ENCODE measurements at regions not wholly inside any gene's neighbourhood (a gene's known extent, or its start where the extent isn't known, plus 50 kb on each side); places are given as distances from the start of the nearest gene placed in this dataset.
"Not testable (repeated sequence)": the region's sequence is repeated elsewhere in the genome, so short reads cannot be mapped to it uniquely, and the experiment has no call there.

DNA sequence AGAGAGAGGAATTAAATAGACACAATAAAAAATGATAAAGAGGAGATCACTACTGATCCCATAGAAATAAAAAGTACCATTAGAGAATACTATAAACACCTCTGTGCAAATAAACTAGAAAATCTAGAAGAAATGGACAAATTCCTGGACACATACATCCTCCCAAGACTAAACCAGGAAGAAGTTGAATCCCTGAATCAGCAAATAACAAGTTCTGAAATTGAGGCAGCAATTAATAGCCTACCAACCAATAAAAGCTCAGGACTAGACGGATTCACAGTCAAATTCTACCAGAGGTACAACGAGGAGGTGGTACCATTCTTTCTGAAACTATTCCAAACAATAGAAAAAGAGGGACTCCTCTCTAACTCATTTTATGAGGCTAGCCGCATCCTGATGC, 862.7 kb upstream of the NRXN1 start:
- DNase-seq (ENCODE audit: low spot score) = not testable (repeated sequence)

DNA sequence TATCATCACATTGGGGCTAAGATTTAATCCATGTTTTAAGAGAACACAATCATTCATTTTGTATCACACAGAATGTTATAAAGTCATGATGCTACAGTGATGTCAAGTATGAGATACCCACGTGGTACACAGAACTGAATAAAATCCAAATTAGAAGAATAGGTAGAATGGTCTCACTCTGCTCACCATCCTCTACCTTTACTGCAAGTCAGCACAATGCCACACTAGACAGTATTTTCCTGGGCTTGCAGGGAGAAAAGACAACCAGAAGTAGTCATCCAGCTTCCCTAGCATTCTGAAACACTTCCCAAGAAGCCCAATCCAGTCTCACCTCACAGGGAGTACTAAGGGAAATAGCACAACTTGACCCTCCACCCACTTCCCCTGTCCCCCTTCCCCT, 856.2 kb upstream of the NRXN1 start:
- no peak for DNase-seq (ENCODE audit: low spot score)

DNA sequence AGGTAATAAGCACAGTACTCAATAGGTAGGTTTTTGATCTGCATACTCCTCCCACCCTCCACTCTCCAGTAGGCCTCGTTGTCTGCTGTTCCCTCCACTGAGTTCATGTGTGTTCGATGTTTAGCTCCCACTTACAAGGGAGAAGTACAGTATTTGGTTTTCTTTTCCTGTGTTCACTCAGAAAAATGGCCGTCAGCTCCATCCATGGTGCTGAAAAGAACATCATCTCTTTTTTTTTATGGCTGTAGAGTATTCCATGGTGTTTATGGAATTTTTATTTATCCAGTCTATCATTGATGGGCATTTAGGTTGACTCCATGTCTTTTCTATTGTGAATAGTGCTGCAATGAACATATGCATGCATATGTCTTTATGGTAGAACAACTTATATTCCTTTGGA, 849.7 kb upstream of the NRXN1 start:
- DNase-seq (ENCODE audit: low spot score) = no peak

DNA sequence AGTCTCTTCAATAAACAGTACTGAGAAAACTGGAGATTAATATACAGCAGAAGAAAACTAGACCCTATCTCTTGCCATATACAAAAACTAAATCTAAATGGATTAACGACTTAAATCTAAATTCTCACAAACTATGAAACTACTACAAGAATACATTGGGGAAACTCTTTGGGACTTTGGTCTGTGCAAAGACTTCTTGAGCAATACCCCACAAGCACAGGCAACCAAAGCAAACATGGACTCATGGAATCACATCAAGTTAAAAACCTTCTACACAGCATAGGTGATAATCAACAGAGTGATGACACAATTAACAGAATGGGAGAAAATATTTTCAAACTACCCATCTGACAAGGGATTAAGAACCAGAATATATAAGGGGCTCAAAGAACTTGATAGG, 848.2 kb upstream of the NRXN1 start:
- no peak for DNase-seq (ENCODE audit: low spot score)

DNA sequence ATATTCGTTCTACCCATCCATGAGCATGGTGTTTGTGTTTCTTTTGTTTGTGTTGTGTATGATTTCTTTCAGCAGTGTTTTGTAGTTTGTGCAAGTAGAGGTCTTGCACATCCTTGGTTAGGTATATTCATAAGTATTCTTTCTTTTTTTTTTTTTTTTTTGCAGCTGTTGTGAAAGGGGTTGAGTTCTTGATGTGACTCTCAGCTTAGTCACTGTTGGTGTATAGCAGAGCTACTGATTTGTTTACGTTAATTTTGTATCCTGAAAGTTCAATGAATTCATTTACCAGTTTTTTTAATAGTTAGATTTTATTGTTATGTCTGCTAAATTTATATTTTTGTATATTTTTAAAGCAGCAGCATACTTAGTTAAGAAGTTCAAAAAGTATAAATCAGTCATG, 834.4 kb upstream of the NRXN1 start:
- no peak for DNase-seq (ENCODE audit: low spot score)

DNA sequence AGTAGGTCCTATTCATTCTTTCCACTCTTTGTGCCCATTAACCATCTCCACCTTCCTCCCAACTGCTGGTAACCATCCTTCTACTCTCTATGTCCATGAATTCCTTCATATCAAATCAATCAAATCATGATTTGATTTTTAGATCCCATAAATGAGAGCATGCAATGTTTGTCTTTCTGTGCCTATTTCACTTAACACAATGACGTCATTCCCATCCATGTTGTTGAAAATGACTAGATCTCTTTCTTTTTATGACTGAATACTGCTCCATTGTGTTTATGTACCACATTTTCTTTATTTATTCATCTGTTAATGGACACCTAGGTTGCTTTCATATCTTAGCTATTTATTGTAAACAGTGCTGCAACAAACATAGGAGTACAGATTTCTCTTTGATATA, 827.3 kb upstream of the NRXN1 start:
- no peak for DNase-seq (ENCODE audit: low spot score)

DNA sequence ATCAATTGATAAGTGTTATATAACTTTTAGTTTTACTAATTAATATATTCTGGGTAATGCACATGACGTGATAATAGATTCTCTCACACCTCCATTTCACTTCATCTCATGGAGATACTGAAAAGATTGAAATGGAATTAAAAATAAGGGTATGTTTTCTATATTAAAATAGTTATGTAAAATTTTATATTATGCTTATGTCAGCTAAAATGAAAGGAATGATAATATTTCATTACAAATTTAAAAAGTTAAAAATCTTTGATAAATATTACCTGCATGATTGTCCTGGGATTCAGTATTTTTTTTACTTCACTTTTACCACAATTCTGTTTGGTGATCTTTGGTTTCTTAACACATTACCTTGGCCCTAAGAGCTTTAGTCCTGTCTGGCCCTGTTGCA, 823.8 kb upstream of the NRXN1 start:
- DNase-seq (ENCODE audit: low spot score) = no peak

DNA sequence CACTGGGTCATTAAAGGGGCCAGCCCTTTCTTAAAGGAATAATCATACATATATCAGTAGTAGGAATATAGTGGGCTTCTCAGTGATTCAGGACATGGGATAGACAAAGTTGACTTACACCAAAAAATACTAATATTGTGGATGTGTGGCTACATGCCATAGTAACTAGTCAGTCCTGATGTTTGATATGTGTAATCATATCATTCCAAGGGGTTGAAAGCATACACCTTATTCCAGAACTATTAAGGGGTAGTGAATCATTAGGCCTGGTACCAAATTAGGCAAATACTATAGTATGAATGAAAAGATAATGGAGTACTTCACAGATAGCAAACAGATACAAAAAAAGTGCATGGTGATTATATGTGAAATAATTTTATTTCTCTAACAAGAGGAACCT, 814.9 kb upstream of the NRXN1 start:
- DNase-seq (ENCODE audit: low spot score) = no peak

DNA sequence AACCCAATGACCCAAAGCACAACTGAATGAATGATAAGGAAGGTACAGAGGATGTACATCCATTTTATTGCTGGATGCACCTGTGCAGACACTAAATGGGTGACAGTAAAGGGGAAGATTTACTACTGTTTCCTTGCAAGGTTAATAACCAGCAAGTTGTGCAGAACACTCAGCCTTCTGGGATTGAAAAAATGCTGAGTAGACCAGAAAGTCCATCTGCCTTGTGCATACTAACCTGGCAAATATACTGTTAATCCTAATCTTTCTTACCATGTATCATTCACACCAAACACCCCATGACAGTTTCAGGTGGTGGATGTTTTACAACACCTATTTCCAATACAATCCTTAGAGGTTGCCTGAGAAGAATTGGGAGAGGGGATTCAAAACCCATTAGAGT, 814.1 kb upstream of the NRXN1 start:
- no peak for DNase-seq (ENCODE audit: low spot score)

DNA sequence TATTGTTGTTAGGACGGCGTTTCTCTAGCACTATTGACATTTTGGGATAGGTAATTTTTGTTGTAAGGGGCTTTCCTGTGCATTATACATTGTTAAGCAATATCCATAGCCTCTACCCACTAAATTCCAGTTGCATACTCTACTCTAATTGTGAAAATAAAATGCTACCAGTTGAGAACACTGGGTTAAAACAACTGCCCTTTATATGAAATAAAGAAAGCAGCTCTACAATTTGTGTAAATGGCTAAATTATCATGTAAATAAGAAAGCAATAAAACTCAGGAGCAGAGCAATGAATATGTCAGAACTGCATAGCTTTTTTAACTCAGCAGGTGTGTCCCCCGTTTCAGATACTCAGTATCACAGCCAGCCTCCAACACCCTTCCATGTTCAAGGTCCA, 812.7 kb upstream of the NRXN1 start:
- no peak for DNase-seq (ENCODE audit: low spot score)

DNA sequence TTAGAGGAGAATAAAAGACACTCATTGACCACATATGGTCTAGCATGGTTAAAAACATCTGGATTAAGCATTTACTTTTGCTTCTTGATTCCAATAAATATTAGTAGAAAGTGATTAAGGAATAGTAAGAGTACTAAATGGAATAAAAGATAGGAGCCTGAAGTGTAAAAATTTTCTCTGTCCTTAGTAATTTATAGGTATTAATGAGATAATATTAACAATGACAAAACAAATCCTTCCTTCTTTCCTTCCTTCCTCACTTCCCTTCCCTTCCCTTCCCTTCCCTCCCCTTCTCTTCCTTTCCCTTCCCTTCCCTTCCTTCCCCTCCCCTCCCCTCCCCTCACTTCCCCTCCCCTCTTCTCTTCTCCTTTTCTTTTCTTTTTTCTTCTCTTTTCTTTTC, 797.5 kb upstream of the NRXN1 start:
- no peak for DNase-seq (ENCODE audit: low spot score)

DNA sequence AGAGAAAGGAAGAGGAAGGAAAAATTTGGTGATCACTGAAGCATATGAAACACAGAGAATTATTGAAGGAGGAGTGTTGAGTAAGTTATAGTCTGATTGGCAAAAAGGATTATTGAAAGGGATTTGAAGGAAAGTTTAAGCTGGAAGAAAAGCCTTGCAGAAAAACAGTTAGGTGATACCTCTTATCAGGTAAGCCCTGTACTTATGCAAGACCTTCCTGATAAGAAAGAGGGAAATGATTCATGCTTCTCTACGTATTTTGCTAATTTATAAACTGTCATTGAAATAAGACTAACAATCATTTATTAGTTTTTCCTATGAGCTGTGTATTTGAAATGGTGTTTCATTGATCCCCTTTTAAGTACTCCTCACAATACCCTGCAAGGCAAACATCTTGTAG, 793.9 kb upstream of the NRXN1 start:
- no peak for DNase-seq (ENCODE audit: low spot score)

DNA sequence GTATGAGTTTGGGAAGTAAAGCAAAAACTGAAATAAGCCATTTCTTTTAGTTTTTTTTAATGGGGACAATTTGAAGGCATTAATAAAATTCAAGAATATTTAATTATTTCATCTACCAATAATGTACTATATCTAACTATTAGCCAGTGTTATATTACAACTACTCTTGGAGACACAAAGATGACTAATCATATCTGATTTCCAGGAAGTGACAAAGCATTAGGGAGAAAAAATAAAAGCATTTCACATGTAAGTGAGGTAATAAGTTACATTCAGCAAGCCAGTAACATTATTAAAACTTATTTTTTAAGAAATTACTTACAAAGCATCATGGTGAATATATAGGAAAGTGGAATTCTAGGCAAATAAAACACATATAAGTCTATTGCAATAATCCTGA, 781.3 kb upstream of the NRXN1 start:
- no peak for DNase-seq (ENCODE audit: low spot score)

DNA sequence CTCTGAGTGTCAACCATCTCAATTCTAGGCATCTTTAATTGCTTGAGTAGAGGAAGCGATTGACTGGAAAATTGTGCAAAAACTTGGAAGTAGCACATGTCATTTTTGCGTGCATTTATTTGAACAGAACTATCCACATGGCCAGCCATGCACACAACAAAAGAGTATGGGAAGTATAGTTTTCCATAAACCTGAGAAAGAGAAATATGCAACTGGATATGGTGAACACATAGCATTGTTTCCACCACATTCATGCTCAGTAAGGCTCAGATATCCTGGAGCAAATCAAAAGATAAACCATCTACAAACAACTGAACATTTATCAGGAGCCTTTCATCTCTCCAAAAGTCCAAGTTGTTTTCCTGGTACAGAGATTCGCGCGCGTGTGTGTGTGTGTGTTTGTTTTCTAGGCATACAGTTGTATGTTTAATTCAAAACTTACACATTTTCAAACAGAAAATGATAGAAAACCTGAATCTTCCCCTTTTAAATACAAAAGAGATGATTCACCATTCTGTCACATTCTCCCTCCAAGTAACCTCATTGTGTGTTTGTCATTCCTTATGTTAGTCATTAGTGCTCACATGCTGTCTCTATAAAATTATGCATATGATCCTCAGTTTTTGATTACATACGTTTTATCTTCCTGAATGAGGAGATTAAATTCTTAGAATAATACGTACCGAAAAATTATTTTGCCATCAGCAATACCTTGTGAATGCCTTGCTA, 780.4 kb upstream of the NRXN1 start:
- DNase-seq (ENCODE audit: low spot score) = no peak

DNA sequence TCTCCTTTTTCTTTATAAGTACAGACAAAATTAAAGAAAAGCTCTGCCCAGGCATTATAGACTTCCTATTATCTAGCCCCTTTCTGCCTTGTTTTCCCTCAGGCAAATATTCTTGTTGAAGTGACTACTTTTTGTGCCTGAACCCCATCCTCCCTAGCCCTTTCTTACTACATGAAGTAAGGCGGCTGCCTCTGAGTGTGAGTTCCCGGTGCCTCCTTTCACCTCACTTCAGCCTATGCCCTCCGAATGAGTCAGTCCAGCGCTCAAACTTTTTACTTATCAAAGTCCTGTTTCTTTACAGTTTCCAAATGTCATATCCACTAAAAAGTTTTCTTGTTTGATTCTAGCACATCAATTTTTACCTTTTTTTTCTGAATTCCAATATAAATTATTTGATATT, 778.3 kb upstream of the NRXN1 start:
- DNase-seq (ENCODE audit: low spot score) = no peak

DNA sequence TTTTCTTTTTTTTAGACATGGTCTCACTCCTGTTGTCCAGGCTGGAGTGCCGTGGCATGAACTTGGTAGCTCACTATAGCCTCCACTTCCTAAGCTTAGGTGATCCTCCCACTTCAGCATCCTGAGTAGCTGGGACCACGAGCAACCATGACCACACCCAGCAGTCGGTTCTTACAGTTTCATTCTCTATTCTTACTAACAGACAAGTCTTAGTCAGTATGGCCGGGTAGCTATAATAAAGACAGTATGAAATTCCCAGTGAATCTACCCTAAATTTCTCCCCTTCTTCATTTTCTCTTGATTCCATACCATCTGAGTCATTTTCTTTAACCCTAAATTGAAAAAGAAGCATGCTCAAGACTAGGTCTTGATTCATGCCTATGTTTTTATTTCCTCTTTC, 775.3 kb upstream of the NRXN1 start:
- DNase-seq (ENCODE audit: low spot score) = no peak

DNA sequence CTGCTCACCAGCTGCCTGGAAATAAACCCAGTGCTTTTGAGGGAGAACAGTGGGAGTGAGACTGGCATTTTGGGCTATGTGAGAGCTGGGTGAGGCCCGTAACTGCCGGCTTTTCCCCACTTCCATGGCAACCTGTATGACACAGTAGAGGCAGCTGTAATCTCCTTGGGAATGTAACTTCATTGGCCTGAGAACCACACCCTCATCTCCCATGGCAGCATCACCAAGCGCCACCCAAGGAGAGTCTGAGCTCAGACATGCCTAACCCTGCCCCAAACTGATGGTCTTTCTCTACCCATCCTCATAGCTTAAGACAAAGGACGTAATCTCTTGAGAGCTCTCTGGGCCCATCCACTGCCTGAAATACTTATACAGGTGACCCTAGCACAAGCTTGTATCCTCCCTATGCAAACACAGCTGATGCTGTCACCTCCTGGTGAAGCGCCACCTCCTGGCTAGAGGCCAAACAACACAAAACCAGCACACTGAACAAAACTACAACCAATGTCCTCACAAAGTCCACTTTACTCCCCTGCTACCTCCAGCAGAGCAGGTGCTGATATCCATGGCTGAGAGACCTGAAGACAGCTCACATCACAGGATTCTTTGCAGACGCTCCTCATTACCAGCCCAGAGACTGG, 763.4 kb upstream of the NRXN1 start:
- no peak for DNase-seq (ENCODE audit: low spot score)

DNA sequence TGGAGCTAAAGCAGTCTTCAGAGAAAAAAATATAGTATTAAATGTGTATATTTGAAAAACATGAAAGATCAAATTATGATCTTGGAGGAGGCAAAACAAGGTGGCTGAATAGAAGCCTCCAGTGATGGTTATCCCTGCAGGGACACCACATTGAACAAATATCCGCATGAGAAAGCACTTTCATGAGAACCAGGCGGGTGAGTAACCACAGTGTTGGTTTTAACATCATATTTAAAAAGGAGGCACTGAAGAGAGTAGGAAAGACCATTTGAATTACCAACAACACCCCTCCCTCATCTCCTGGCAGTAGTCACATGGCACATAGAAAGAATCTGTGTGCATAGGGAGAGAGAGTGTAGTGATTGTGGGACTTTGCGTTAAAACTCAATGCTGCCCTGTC, 759.6 kb upstream of the NRXN1 start:
- DNase-seq (ENCODE audit: low spot score) = no peak

DNA sequence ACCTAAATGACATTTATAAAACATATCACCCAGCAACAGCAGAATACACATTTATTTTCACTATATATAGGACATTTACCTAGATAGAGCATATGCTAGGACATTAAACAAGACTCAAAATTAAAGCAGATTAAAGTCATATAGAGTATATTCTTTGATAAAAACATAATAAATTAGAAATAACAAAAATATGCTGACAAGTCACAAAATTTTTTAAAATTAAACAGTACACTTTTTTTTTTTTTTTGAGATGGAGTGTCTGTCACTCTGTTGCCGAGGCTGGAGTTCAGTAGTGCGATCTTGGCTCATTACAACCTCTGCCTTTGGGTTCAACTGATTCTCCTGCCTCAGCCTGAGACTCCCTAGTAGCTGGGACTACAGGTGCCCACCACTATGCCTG, 758.9 kb upstream of the NRXN1 start:
- no peak for DNase-seq (ENCODE audit: low spot score)

DNA sequence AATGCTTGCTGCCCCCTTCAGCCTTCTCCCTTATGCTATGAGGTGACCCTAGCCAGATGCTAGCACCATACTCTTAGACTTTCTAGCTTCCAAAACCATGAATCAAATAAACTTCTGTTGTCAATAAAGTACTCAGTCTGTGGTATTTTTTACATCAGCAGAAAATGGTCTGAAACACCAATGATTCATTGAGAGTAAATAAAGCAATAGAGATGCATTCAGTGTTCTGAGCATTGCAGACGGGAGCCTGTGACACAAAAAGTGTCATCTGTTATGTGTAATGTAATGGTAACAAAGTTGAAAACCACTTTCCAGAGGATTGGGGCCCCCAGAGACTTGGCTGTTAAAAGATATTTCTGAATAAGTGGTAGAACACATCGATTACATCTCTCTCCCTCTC, 758.0 kb upstream of the NRXN1 start:
- DNase-seq (ENCODE audit: low spot score) = no peak

DNA sequence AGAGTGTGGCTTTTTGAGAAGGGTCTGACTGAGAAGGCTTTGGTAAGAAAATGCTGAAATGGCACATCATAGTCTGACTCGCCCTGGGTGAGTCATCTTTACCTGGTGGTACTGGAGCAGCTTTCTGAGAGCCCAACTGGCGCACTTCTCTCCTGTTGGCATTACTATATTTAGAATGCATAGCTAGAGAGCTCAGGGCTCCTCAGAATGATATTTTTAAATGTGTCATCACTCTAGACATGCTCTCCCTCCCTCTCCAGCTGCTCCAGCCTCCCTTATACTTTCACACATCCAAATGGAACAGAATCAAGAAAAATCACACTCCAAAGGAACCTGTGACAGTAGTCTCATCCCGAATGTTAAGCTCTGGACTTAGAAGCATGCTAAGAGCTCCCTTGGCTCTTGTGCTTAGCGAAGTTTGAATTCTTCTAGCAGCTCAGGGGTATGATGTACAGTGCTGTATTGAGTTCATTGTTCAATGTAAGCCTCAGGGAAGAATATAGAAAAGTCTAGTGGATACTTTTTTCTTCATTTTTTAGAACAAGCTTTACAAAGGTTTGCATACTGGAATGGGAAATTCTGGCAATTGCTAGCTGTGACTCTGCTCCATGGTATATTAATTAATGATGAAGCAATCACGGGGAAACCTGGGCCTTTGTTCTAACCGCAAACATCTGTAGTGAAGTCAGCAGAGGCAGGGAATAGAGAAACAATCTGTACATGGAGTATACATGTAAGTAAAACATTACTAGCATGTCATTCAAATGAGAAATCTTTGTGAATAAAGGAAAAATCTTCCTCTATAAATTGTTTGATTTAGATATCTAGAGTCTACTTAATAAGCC, 751.2 kb upstream of the NRXN1 start:
- peak; percentile 34 for DNase-seq (ENCODE audit: low spot score)

DNA sequence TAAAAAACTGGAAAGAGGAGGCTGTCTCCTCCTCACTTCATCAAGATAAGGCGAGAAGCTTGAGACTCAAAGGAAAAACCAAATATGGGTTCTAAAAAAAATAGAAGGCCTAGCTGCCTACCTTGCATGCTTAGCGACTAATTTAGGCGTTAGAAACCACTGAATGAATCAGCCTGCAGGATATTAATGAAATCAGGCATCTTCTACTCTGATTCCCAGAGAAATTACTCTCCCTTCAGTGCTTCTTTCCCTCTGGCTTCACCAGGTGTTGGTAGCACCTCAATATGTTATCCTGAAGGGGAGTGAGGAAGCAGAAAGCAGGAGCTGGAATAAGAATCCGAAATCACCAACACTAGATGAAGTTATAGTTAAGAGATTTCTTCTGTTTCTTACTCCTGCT, 749.8 kb upstream of the NRXN1 start:
- no peak for DNase-seq (ENCODE audit: low spot score)

DNA sequence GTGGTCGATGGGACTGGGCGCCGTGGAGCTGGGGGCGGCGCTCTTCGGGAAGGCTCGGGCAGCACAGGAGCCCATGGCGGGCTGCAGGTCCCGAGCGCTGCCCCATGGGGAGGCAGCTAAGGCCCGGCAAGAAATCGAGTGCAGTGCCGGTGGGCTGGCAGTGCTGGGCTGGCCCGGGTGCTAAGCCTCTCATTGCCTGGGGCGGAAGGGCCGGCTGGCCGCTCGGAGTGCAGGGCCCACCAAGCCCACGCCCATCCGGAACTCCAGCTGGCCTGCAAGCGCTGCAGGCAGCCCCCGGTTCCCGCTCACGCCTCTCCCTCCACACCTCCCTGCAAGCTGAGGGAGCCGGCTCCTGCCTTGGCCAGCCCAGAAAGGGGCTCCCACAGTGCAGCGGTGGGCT, 748.4 kb upstream of the NRXN1 start:
- no peak for DNase-seq (ENCODE audit: low spot score)
